ENCODE measurements at regions not wholly inside any gene's neighbourhood (a gene's known extent, or its start where the extent isn't known, plus 50 kb on each side); places are given as distances from the start of the nearest gene placed in this dataset.

DNA sequence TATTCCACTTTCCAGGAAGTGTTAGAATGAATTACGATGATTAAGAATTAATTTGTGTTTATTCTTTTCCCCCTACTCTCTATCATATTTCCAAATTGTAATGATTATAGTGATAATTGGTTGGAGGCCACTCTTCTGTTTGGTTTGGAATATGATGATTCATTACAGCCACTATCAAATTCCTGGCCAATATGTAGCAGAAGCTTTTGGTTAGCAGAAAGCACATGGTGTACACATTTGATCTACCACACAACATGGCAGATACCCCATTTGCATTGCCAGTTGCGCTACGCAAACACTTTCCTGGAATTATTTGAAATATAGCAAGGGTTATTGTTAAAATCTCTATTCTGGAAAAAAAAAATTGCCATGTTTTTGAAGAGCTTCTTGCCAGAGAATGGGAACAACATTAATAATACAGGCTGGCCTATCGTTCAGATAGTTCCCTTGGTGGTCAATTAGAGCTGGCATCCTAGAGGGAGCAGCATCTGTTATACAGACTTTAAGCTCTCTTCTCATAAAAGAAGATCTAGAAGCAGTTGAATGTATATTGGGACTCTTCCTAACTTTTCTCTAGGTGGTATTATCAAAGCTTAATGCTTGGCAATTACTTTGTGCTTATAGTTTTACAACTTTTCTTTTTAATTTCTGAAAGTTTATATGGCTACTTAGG is 455.0 kb upstream of the ACTBL2 start:
- TF ChIP-seq, protein P1, sequence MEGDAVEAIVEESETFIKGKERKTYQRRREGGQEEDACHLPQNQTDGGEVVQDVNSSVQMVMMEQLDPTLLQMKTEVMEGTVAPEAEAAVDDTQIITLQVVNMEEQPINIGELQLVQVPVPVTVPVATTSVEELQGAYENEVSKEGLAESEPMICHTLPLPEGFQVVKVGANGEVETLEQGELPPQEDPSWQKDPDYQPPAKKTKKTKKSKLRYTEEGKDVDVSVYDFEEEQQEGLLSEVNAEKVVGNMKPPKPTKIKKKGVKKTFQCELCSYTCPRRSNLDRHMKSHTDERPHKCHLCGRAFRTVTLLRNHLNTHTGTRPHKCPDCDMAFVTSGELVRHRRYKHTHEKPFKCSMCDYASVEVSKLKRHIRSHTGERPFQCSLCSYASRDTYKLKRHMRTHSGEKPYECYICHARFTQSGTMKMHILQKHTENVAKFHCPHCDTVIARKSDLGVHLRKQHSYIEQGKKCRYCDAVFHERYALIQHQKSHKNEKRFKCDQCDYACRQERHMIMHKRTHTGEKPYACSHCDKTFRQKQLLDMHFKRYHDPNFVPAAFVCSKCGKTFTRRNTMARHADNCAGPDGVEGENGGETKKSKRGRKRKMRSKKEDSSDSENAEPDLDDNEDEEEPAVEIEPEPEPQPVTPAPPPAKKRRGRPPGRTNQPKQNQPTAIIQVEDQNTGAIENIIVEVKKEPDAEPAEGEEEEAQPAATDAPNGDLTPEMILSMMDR (IDR thresholded peaks at IDR 0.05) = no peak
- TF ChIP-seq POLR2A (IDR thresholded peaks at IDR 0.05) = no peak

All from lower leg skin (tissue), 3 donors.